Body of pancreas (tissue), 4 donors: ENCODE measurements at regions not wholly inside any gene's neighbourhood (a gene's known extent, or its start where the extent isn't known, plus 50 kb on each side); places are given as distances from the start of the nearest gene placed in this dataset.

Experiments
- CTCF ChIP-seq, 7 experiments: fragments of 450-650 bp in 4 of 7; fragments of 200-600 bp in 3 of 7; sonication (generic) in 3 of 7; IDR thresholded peaks; one replicate each; pipeline ENCODE4 v1.5.1; 2016 to 2019; ENCODE audit warnings: antibody characterized with exemption in 7 of 7
- POLR2A ChIP-seq, 3 donors: fragments of 450-650 bp; IDR thresholded peaks; one replicate each; pipeline ENCODE4 v1.6.1; 2016; ENCODE audit warnings: antibody characterized with exemption in 3 of 3, mild to moderate bottlenecking in 2 of 3

GRCh38 chr4:124266721-124267120, 445.8 kb downstream of the ANKRD50 start:
- TF ChIP-seq CTCF (IDR thresholded peaks at IDR 0.05) (no peak), POLR2A (IDR thresholded peaks at IDR 0.05) (no peak)
